ENCODE measurements at regions not wholly inside any gene's neighbourhood (a gene's known extent, or its start where the extent isn't known, plus 50 kb on each side); places are given as distances from the start of the nearest gene placed in this dataset.

GRCh38 chr16:73542885-73543284 lies 495.0 kb upstream of the ZFHX3 start:
- no peak for TF ChIP-seq EZH2 (IDR thresholded peaks at IDR 0.05; ENCODE audit: low read length, missing control alignments)
- TF ChIP-seq, protein P1, sequence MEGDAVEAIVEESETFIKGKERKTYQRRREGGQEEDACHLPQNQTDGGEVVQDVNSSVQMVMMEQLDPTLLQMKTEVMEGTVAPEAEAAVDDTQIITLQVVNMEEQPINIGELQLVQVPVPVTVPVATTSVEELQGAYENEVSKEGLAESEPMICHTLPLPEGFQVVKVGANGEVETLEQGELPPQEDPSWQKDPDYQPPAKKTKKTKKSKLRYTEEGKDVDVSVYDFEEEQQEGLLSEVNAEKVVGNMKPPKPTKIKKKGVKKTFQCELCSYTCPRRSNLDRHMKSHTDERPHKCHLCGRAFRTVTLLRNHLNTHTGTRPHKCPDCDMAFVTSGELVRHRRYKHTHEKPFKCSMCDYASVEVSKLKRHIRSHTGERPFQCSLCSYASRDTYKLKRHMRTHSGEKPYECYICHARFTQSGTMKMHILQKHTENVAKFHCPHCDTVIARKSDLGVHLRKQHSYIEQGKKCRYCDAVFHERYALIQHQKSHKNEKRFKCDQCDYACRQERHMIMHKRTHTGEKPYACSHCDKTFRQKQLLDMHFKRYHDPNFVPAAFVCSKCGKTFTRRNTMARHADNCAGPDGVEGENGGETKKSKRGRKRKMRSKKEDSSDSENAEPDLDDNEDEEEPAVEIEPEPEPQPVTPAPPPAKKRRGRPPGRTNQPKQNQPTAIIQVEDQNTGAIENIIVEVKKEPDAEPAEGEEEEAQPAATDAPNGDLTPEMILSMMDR (conservative IDR thresholded peaks at IDR 0.05 in 1 of 2, IDR thresholded peaks at IDR 0.05 in 1 of 2; ENCODE audit: low read depth in 1 of 2, low read length in 2 of 2): no peak

All from fibroblast of lung (primary cell).